ENCODE measurements at regions not wholly inside any gene's neighbourhood (a gene's known extent, or its start where the extent isn't known, plus 50 kb on each side); places are given as distances from the start of the nearest gene placed in this dataset.

DNA sequence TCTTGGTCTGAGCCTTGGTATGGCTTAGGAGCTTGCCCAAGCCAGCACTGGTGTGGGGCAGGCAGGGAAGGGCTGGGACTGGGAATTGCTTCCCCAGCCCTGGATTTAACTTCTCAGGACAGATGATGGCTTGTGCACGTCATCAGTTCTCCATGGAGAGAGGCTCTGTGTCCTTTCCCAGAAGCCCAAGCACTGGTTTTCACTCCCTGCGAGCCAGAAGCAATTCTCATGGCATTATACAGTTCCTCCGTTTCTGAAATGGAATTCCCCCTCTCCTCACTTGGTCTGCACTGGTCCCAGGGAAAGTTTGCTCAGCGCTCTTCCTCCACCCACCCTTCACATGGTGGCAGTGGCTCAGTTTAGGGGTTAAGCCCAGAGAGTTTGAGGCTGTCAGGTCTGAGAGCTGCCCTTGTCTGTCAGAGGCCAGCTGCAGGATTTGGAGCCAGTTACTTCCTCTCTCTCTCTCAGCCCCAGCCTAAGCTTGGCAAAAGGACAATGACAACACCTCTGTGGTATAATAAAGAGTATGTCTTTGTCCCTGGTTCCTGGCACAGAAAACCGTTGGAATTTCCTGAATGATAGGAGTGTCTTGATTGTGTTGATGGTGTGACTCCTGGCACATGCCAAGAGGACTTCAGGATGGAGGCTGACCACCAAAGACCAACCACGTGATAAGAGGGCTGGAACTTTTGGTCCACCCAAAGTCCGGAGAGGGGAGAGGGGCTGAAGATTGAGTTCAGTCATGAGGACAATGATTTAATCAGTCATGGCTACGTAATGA is 219.6 kb upstream of the TNRC6C start:
- no peak overlapping the region for H3K4me3 ChIP-seq (ENCODE audit: low read depth, low read length)
- DNase-seq (ENCODE audit: low read depth) = no peak

DNA sequence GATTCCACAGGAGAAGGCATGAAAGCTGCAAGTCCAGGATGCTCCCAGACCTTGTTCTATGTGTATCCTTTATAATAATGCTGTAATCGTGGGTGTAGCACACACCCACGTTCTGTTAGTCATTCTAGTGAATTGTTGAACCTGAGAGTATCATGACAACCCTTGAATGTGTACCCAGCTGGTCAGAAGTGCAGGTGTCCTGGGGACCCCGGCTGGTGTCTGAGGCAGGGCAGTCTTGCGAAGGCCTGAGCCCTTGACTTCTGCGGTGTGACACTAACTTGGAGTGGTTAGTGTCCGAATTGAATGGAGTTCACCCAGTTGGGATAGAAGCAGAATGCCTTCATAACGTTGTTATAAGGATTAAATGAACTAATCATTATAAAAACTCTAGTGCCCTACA is 218.0 kb upstream of the TNRC6C start:
- H3K4me3 ChIP-seq (ENCODE audit: low read depth, low read length) = no peak overlapping the region
- no peak for DNase-seq (ENCODE audit: low read depth)

DNA sequence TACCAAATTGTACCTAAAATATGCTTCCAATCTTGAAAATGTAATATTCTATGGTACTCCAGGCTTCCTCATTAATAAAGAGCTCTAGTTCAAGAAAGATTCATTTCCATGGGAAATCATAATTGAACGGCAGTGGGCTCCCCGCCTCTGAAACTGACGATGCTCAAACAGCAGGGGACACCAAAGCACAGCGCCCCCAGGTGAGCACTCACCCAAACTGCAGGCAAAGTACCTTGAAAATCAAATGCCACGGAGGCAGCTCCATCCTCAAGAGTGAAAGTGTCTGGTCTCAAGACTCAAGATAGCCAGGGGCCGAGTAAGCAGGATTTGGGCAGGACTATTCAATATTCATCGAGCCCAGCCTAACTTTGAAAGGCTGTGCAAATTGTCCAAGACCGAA is 217.4 kb upstream of the TNRC6C start:
- no peak overlapping the region for H3K4me3 ChIP-seq (ENCODE audit: low read depth, low read length)
- DNase-seq (ENCODE audit: low read depth) = no peak

GRCh38 chr17:77742579-77742978 is 215.9 kb upstream of the TNRC6C start:
- H3K4me3 ChIP-seq (ENCODE audit: low read depth, low read length) = no peak overlapping the region
- DNase-seq (ENCODE audit: low read depth) = no peak

DNA sequence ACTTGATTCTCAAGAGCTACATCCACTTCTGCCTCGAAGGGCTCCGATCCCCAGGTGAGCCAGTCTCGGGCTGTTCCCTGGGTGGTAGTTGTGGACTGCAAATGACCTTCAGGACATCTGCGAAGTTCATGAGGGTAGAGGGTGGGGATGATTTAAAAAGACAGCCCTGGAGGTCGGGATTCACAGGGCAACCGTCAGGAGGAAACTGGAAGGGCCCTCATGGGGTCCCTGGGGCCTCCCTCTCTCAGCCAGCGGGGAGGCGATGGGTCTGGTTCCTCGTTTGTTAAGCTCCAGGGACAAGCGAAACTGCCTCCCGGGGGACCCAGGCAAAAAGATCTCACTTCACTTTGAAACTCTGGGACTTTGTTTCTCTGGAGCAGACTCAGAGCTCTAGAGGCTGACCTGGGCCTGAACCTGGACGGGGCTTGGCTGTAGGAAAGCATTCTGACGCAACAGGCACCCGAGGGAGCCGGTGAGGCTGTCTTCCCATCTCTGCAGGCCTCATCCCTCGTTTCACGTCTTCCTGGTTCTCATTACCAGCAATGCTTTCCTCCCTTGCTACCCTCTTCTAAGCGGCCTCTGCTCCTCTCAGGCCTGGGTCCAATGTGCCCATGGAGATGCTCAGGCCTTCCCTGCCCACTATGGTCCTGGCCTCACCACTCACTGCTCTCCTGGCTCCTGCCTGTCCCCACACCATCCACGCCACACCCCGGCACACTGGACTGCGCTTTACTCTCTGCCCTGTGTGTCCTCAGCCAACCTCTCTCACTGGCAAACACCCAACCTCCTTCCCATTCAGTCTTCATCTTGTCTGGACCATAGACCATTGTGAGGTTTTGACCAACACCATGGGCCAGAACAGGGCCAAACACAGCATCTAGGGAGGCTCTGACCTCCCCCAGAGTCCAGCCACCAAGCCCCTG is 214.2 kb upstream of the TNRC6C start:
- DNase-seq (ENCODE audit: low read depth) = no peak
- no peak overlapping the region for H3K4me3 ChIP-seq (ENCODE audit: low read depth, low read length)

DNA sequence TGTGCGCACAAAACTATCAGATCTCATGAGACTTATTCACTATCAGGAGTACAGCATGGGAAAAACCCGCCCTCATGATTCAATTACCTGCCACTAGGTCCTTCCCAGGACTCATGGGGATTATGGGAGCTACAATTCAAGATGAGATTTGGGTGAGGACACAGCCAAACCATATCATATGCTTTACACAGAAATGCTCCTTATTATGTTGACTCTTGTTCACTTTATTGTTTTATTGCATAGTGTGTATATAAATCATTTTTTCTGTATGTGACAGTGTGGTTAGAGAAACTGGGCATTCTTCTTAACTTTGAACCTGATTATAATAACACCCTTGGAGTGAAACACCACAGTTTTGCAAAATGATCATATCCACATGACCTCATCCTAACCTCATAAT is 212.8 kb upstream of the TNRC6C start:
- H3K4me3 ChIP-seq (ENCODE audit: low read depth, low read length) = no peak overlapping the region
- no peak for DNase-seq (ENCODE audit: low read depth)

- DNase-seq (ENCODE audit: low read depth) = no peak
- no peak overlapping the region for H3K4me3 ChIP-seq (ENCODE audit: low read depth, low read length)
These were observed 212.1 kb upstream of the TNRC6C start for GRCh38 chr17:77746393-77746792.

DNA sequence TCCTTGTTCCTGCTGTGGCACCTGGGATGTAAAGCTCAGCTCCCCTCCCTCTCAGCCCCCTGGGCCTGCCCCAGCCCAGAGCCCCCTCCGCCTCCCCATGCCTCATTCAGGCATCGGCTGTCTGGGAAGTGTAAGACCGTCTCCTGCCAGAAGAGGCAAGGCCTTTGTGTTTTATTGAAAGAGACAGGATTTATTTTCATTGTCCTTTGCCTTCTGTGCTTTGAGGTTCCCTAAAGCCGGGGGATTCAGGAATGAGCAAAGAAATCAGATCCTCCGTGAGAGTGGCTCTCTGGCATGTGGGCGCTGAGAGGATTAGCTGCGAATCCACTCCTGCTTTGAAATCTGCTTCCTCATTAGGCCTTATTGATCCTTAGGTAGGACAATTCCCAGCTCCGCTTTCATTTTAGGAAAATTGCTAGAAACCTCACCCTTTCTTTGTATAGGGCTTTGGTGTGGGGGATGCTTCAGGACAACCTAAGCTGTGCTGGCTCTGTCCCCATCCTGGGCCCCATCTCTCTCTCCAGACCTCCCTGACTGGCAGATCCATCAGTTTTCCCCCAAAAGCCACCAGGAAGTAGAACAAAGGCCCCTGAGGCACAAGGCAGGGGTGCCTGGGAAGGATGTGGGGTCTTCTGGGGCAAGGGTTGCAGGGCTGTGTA is 211.5 kb upstream of the TNRC6C start:
- H3K4me3 ChIP-seq (ENCODE audit: low read depth, low read length) = no peak overlapping the region
- no peak for DNase-seq (ENCODE audit: low read depth)

GRCh38 chr17:77748436-77748835 is 210.1 kb upstream of the TNRC6C start:
- H3K4me3 ChIP-seq (ENCODE audit: low read depth, low read length) = no peak overlapping the region
- DNase-seq (ENCODE audit: low read depth) = no peak

DNA sequence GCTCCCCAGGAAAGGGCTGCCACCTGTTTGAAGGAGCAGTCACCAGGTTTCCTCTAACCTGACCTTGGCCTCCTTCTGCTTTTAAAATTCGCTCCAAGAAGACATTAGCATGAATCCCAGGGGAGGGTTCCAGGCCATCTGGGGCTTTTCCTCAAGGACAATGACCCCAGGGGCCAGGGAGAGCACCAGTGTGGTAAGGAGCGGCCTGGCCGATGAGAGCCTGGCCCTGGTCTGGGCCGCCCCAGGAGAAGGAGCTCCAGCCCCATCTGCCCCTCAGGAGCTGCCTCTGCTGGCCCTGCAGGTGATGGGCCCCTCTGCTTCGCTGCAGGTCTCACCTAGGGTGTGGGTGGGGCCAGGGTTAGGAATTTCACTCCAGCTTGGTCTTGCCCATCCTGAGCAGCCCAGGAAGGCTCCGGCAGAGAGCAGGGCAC is 209.2 kb upstream of the TNRC6C start:
- DNase-seq (ENCODE audit: low read depth) = no peak
- no peak overlapping the region for H3K4me3 ChIP-seq (ENCODE audit: low read depth, low read length)

GRCh38 chr17:77749989-77750388 is 208.5 kb upstream of the TNRC6C start:
- no peak for DNase-seq (ENCODE audit: low read depth)
- H3K4me3 ChIP-seq (ENCODE audit: low read depth, low read length) = no peak overlapping the region

- DNase-seq (ENCODE audit: low read depth) = no peak
- H3K4me3 ChIP-seq (ENCODE audit: low read depth, low read length) = no peak overlapping the region
These were observed 208.0 kb upstream of the TNRC6C start for GRCh38 chr17:77750427-77751043.

DNA sequence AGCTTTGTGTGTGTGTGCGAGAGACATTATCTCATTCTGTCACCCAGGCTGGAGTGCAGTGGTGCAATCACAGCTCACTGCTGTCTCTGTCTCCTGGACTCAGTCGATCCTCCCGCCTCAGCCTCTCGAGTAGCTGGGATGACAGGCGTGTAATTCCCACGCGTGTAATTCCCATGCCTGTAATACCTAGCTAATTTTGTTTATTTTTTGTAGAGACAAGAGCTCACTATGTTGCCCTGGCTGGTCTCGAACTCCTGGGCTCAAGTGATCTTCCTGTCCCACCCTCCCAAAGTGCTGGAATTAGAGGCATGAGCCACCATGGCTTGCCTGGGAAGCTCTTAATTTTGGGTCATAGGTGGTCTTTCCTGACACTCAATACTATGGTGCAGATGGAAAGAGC is 205.3 kb upstream of the TNRC6C start:
- H3K4me3 ChIP-seq (ENCODE audit: low read depth, low read length) = no peak overlapping the region
- DNase-seq (ENCODE audit: low read depth) = no peak

DNA sequence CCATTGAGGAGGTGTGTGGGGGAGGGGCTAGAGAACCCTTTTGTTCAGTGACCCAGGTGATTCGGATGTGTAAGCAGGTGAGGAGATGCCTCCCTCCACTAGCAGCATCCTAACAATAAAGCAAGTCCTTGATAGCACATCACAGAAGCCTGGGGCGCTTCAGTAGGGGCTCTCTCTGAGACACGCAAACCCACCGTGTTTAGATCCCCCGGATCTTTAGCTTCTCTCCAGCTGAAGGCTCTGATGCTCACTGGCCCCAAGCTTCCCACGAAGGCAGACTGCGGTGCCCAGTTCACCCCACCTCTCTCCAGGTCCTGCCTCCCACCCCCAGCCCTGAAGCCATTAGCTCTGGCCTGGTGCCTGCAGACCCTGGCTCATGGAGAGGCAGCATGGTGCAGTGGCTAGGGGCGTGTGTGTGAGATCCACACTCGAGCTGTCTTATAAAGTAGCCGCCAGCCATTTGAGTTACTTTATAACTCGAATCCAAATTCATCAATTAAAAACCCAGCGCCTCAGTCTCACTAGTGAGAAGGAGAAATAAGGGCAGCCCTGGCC is 204.7 kb upstream of the TNRC6C start:
- DNase-seq (ENCODE audit: low read depth) = no peak
- H3K4me3 ChIP-seq (ENCODE audit: low read depth, low read length) = no peak overlapping the region

GRCh38 chr17:77754956-77755355 is 203.5 kb upstream of the TNRC6C start:
- no peak overlapping the region for H3K4me3 ChIP-seq (ENCODE audit: low read depth, low read length)
- no peak for DNase-seq (ENCODE audit: low read depth)

GRCh38 chr17:77755410-77755963 is 203.0 kb upstream of the TNRC6C start:
- no peak overlapping the region for H3K4me3 ChIP-seq (ENCODE audit: low read depth, low read length)
- no peak for DNase-seq (ENCODE audit: low read depth)

DNA sequence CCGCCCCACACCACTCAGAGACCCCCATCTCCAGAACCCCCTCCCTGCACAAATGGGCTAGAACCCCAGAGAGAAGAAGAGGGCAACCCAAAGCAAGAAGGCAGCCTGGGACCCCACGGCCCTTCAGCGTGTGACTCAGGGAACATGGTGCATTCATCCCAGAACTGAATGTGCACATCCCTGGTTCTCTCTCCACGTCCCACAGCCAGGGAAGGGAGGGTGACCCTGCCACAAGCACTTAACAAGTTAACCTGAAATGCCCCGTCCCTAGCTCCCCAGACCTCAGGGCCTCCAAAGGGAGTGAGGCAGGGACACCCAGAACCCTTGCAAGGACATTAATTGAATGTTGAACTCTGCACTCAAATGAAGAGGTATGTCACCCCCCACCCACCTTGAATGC is 202.5 kb upstream of the TNRC6C start:
- no peak for DNase-seq (ENCODE audit: low read depth)
- H3K4me3 ChIP-seq (ENCODE audit: low read depth, low read length) = no peak overlapping the region

- no peak overlapping the region for H3K4me3 ChIP-seq (ENCODE audit: low read depth, low read length)
- no peak for DNase-seq (ENCODE audit: low read depth)
These were observed 201.5 kb upstream of the TNRC6C start for GRCh38 chr17:77756846-77757560.

- no peak overlapping the region for H3K4me3 ChIP-seq (ENCODE audit: low read depth, low read length)
- DNase-seq (ENCODE audit: low read depth) = no peak
These were observed 201.0 kb upstream of the TNRC6C start for GRCh38 chr17:77757561-77757898.

All from skeletal muscle cell (primary cell).